ENCODE measurements at regions not wholly inside any gene's neighbourhood (a gene's known extent, or its start where the extent isn't known, plus 50 kb on each side); places are given as distances from the start of the nearest gene placed in this dataset.
"Not testable (repeated sequence)": the region's sequence is repeated elsewhere in the genome, so short reads cannot be mapped to it uniquely, and the experiment has no call there.

GRCh38 chr10:35870665-35871310 is 228.7 kb upstream of the FZD8 start:
- no peak for DNase-seq (ENCODE audit: low read depth)

- not testable (repeated sequence) for DNase-seq (ENCODE audit: low read depth)
Measured at GRCh38 chr10:35858676-35859283, 216.7 kb upstream of the FZD8 start.

- no peak for DNase-seq (ENCODE audit: low read depth)
Measured at GRCh38 chr10:35857860-35858259, 215.8 kb upstream of the FZD8 start.

GRCh38 chr10:35855155-35855947 is 213.3 kb upstream of the FZD8 start:
- DNase-seq (ENCODE audit: low read depth), result no peak

GRCh38 chr10:35854661-35855060 is 212.6 kb upstream of the FZD8 start:
- DNase-seq (ENCODE audit: low read depth), result no peak

- no peak for DNase-seq (ENCODE audit: low read depth)
Measured at GRCh38 chr10:35852721-35853120, 210.6 kb upstream of the FZD8 start.

- no peak for DNase-seq (ENCODE audit: low read depth)
Measured at GRCh38 chr10:35848412-35848811, 206.3 kb upstream of the FZD8 start.

GRCh38 chr10:35844686-35845085 is 202.6 kb upstream of the FZD8 start:
- DNase-seq (ENCODE audit: low read depth), result no peak

GRCh38 chr10:35843524-35844181 is 201.6 kb upstream of the FZD8 start:
- DNase-seq (ENCODE audit: low read depth), result no peak

- DNase-seq (ENCODE audit: low read depth), result no peak
Measured at GRCh38 chr10:35838054-35838453, 196.0 kb upstream of the FZD8 start.

- no peak for DNase-seq (ENCODE audit: low read depth)
Measured at GRCh38 chr10:35835545-35835944, 193.4 kb upstream of the FZD8 start.

- DNase-seq (ENCODE audit: low read depth), result no peak
Measured at GRCh38 chr10:35834877-35835494, 192.9 kb upstream of the FZD8 start.

- DNase-seq (ENCODE audit: low read depth), result no peak
Measured at GRCh38 chr10:35827783-35828182, 185.7 kb upstream of the FZD8 start.

- DNase-seq (ENCODE audit: low read depth), result no peak
Measured at GRCh38 chr10:35824704-35825103, 182.6 kb upstream of the FZD8 start.

- DNase-seq (ENCODE audit: low read depth), result no peak
Measured at GRCh38 chr10:35822316-35822715, 180.2 kb upstream of the FZD8 start.

- DNase-seq (ENCODE audit: low read depth), result no peak
Measured at GRCh38 chr10:35821339-35821911, 179.3 kb upstream of the FZD8 start.

- no peak for DNase-seq (ENCODE audit: low read depth)
Measured at GRCh38 chr10:35819736-35820135, 177.6 kb upstream of the FZD8 start.

- DNase-seq (ENCODE audit: low read depth), result no peak
Measured at GRCh38 chr10:35819011-35819410, 176.9 kb upstream of the FZD8 start.

- DNase-seq (ENCODE audit: low read depth), result not testable (repeated sequence)
Measured at GRCh38 chr10:35817109-35817508, 175.0 kb upstream of the FZD8 start.

- no peak for DNase-seq (ENCODE audit: low read depth)
Measured at GRCh38 chr10:35813219-35813618, 171.1 kb upstream of the FZD8 start.

GRCh38 chr10:35808344-35808743 is 166.2 kb upstream of the FZD8 start:
- DNase-seq (ENCODE audit: low read depth), result no peak

- no peak for DNase-seq (ENCODE audit: low read depth)
Measured at GRCh38 chr10:35803046-35803445, 160.9 kb upstream of the FZD8 start.
